DMS 273 treated with DMSO at 0.1 percent for 48 hours (cell line): ENCODE measurements at regions not wholly inside any gene's neighbourhood (a gene's known extent, or its start where the extent isn't known, plus 50 kb on each side); places are given as distances from the start of the nearest gene placed in this dataset.
A peak's percentile ranks its signal among the peaks of the same experiment; 100 is the strongest.
"Not testable (repeated sequence)": the region's sequence is repeated elsewhere in the genome, so short reads cannot be mapped to it uniquely, and the experiment has no call there.

Experiments
- DNase-seq: peaks from one replicate; lab custom pipeline; 2025; lab: John Stamatoyannopoulos, UW

DNA sequence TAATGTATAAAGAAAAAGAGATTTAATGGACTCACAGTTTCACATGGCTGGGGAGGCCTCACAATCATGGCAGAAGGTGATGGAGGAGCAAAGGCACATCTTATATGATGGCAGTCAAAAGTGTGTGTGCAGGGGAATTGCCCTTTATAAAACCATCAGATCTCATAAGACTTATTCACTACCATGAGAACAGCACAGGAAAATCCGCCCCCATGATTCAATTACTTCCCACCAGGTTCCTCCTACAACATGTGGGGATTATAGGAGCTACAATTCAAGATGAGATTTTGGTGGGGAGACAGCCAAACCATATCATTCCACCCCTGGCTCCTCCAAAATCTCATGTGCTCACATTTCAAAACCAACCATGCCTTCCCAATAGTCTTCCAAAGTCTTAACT, 82.5 kb upstream of the ANKRD1 start:
- DNase-seq: not testable (repeated sequence)

- not testable (repeated sequence) for DNase-seq
Observed at GRCh38 chr10:91005276-91005675, 84.4 kb upstream of the ANKRD1 start.

DNA sequence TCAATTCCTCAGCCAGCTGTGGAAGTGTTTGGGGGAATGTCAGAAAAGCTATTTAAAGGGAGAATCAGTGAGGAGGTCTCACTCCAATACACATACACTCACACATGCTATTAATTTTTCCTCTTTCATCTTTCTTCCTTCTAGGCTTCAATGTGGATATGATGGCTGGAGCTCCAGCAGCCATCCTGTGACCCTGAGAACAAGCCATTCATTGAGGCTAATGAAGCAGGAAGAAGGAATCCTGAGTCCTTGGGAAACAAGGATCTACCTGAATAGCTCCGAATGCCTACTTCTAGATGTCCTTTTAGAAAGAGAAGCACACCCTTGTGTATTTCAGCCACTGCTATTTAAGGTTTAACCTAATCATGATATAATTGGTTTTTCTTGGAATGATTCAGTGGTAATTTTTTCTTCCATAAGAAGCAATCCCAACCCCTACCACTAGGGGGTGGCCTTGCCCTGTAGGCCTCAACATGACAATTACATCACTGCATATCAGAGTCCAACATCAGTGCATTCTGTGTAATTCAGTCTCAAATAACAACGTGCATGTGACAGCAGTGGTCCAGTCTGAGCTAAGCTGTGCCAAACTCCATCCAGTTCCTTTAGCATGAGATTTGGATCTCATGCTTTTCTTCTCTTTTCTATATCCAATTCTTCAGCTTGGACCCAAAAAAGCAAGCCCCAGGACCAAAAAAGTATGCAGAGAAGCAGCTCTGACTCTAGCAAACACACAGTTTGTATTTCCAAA, 85.3 kb upstream of the ANKRD1 start:
- peak; percentile 53 for DNase-seq

- no peak for DNase-seq
Observed at GRCh38 chr10:91006752-91007346, 86.0 kb upstream of the ANKRD1 start.

DNA sequence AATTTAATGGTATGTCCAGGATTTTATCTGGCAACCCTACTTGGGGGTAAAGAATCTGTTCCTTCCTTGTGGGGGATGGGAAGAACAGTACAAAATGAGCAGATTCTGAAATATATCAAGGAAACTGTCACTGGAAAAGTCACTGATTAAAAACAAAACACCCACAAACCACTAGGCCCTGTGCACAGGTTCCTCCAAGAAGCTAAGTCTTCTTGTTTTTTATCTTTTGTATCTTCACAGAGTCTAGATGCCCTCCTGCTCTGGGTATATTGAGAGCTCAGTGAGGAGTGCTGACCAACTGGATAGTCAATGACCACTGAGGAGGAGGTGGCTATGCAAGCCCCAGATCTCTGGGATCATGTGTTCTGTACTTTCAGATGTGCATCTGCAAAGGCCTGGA, 86.8 kb upstream of the ANKRD1 start:
- DNase-seq: no peak

GRCh38 chr10:91009121-91009520, 88.2 kb upstream of the ANKRD1 start:
- no peak for DNase-seq

DNA sequence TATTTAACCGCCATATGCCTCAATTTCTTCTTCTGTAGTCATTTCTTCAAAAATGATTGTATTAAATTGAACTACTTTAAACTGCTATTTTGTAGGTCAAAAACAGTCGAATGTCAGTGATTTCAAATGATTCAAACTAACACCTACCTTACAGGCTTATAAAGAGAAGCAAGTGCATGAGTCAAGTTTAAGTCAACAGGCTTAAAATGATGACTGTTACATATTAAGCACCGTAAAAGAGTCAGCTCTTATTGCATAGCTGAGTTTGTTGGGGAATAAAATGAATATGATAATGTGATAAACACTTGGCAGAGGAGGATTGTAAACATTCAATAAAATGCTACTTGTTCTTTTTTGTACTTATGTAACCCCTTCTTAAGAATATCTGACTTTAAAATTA, 90.1 kb upstream of the ANKRD1 start:
- DNase-seq: no peak

DNA sequence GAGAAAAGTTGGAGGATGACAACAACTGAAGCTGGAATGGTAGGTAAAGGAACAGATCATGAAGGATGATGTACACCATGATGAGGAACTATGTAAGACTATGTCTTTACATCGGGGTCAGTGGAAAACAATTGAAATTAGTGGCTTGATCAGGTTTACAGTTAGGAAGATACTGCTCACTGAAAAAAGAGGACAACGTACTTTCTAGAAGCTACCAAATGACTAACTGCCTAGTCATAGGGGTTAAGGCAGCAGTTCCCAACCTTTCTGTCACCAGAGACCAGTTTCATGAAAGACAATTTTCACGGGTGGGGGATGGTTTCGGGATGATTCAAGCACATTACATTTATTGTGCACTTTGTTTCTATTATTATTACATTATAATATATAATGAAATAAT, 91.6 kb upstream of the ANKRD1 start:
- DNase-seq: no peak

DNA sequence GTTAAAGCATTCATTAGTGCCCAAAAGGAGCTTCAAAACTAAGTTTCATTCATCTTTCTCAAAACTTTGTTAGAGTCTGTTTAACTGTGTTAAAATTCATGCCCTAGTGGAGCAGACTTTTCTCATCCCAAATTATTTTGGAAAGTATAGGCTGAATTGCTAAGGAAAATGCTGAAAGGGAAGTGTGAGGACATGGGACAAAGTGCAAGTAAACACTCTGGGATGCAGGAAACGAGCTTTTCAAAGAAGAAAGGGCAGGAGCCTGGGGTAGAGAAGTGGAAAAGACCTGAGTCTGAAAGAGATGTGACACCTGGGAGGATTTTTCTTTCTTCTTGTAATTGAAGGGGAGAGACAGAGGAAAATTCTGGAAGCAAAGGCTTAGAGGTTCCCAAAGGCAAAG, 93.1 kb upstream of the ANKRD1 start:
- no peak for DNase-seq

GRCh38 chr10:91017198-91017597, 96.3 kb upstream of the ANKRD1 start:
- no peak for DNase-seq

GRCh38 chr10:91021901-91022300, 101.0 kb upstream of the ANKRD1 start:
- no peak for DNase-seq

DNA sequence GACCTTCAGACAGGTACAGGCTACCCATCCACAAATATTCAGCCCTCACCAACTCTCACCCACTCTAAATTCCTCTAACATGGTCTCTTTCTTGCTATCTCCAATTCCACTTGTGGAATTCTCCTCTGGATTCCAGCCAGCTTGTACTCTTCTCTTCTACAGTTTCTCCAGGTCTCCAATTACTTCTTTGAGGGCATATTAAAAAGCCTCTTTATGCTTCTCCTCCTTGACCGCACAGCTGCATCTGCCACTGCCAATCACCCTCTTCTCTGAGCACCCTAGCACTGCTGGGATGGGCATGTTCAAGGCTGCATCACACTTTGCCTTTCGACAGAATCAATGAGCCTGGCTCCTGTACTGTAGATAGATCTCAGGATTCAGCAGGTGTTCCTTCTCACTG, 101.5 kb upstream of the ANKRD1 start:
- DNase-seq: no peak

DNA sequence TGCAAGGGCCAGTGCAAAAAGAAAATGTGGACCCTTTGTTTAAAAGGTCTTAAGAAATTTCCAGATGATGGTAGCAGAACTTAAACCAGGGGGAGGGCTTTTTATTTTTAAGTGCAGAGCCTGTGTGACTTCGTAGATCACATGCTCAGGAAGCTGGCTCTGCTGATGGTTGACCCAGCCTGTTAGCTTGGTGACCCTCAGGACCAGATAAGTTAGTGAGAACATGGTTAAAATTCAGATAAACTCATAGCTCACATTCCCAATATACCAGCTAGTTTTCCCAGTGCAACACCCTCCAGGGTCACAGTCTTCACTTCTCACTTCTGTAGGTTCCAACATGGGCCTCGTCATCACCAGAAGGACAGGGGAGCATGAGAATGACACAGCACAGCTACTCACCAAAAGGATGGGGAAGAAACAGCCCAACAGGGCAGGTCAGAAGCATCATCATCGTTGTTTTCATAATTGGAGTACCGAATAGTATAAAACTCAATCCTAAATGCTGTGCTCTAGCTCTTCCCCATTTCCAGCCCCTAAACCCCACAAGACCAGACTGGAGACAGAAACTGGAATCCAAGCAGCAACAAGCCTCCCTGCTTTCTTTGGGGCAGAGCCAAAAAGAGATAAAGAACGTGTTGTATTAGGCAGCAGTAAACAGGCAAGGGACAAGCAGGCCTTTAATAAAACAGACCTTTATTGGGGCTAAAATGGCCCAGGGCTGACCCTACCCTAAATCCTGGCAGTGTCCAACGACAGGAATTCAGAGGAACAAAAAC, 102.2 kb upstream of the ANKRD1 start:
- no peak for DNase-seq

DNA sequence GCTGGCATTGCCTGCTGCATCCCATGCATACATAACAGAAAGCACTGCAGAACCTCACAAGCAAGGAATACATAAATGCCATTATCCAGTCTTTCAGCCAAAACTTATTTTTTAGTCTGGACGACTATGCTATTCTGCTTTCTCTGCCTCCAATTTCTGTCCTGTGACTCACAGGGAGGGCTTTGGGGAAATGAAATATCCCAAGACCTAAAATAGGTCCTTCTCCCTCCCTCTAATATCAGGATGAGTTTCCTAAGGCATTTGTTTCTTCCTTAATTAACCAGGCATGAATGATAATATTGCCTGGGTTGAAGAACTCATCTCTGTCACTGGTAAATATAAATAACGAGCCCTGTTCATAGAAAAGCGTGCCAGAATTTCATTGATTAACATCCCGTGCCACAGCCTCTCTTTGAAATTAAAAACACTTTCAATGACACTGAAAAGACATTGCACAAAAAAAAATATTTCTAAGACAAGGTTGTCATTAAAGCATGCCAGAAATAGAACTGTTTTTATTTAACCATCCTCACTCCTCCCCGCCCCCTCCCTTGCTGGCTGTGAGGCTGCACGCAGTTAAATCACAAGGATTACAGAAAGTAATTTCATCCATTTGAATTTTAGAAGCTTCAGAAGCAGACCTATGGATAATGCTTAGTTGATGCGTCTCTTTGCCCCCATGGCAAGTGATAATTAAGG, 103.0 kb upstream of the ANKRD1 start:
- DNase-seq: no peak

DNA sequence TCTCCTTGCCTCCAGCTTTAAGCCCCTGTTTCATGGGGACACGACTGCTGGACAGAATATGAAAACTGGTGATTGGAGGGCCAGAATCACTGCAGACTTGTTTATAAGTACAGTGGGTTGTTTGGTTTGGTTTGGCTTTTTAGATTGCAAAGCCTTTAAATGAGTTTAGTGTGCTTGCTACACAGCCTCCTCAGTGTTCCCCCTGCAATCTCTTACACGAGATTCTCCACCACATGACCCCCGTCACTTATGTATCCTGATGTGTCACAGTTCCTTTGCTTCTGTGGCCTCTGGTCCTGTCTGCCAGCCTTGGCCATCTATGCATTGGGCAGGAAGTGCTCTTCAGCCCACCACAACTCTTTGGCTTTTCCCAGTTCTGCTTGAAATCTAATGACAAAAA, 103.7 kb upstream of the ANKRD1 start:
- no peak for DNase-seq

- DNase-seq: no peak
Observed at GRCh38 chr10:91032611-91033206, 111.8 kb upstream of the ANKRD1 start.

DNA sequence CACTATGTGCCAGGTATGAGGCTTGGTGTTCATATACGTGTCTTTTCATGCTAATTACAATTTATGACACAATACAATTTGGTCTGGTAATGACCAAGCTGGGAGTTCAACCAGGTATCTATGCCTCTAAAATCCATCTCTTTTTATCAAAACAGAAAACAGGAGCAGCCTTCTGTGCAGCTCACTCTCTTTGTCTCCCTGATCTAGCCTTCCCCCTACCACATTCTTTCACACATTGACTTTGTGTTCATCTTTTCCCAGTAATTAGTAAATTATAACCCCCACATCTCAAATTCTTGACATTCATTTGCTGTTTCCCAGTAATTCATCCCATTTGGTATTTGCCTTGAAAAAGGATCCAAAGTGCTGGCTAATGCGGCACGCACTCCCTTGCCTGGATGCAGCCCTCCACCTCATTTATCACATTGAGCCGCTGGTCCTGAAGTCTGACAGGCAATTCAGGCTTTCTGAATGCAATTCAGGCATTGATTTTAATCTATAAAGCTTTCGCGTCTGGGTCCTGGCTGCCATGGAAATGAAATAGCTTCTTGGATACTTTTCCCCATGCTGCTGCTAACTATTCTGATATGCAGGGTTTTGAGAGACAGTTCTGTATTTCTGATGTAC, 112.5 kb upstream of the ANKRD1 start:
- no peak for DNase-seq

DNA sequence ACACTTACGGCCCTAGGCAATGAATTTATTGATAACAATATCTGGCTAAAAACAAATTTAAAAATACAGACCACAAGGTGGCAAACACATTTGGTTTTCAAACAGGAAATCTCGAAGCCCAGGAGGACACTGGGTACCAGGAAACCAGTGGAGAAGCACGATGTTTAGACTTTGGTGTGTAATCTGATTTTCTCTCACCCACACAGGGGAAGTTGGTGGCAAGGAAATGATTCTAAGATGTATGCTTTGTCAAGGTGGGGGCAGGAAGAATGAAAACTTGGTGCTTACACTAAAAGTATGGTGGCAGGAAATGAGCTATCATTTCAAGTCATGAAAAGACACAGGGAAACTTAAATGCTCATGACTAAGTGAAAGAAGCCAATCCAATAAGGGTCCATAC, 113.2 kb upstream of the ANKRD1 start:
- no peak for DNase-seq

GRCh38 chr10:91034494-91035159, 113.7 kb upstream of the ANKRD1 start:
- no peak for DNase-seq

DNA sequence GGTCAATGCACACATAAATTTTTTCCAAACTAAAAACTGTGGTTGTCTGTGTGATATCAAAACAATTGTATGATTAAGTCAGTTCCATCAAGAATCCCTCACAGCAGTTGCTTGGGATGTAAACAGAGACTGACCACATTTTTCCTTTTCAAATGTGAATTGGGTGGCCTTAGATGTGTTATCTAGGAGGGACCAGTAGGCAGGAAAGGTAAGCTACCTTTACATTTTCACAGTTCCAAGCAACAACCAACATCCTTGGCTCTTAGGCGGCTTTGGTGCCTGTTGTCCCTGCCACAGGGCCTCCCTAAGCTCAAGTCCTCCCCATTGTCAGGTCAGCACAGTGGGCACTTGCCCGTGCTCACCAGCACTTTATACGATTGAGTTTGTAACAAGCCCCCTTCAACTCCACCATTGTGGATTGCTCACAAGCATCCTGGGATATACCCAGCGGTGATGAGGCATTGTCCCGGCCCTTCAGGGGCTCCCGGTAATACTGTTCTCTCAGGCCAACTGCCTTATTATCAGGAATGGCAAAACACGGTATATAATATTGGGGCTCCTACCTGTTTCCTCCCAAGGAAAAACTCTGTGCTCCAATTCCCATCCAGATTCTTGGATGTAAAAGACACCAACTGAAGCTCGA, 114.9 kb upstream of the ANKRD1 start:
- no peak for DNase-seq
